Right lung (tissue), 2 donors: ENCODE measurements at regions not wholly inside any gene's neighbourhood (a gene's known extent, or its start where the extent isn't known, plus 50 kb on each side); places are given as distances from the start of the nearest gene placed in this dataset.
"Not testable (repeated sequence)": the region's sequence is repeated elsewhere in the genome, so short reads cannot be mapped to it uniquely, and the experiment has no call there.

Experiments
- DNase-seq, 2 donors: peaks; one replicate each; pipeline ENCODE4 v3.0.0-alpha.2; 2013

- no peak for DNase-seq
Observed at GRCh38 chr12:32010631-32011336, 51.6 kb downstream of the RESF1 start.

GRCh38 chr12:32012249-32012785, 53.1 kb downstream of the RESF1 start:
- no peak for DNase-seq

GRCh38 chr12:32015036-32015435, 55.8 kb downstream of the RESF1 start:
- DNase-seq, result no peak

DNA sequence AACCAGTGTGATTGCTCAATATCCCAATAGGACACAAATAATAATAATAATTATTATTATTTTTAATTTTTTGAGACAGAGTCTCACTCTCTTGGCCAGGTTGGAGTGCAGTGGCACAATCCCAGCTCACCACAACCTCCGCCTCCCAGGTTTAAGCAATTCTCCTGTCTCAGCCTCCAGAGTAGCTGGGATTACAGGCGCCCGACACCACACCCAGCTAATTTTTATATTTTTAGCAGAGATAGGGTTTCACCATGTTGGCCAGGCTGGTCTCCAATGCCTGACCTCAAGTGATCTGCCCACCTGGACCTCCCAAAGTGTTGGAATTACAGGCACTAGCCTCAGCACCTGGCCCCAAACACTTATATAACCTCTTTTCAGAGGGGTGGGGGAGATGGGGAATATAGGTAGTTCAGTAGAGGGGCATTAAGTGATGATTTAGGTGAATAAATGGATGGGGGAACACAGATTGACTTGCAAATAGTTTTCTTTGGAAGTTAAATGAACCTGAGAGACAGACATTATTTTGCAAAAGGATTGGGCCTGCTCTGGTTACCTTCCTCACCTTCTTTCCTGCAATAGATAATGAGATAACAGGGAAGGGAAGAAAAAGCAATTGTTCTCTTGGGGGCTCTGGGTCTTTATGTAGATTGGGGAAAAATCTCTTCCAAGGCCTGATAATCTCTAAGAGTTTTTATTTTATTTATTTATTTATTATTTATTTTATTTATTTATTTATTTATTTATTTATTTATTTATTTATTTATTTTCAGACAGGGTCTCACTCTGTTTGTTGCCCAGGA, 57.7 kb downstream of the RESF1 start:
- DNase-seq, result no peak

DNA sequence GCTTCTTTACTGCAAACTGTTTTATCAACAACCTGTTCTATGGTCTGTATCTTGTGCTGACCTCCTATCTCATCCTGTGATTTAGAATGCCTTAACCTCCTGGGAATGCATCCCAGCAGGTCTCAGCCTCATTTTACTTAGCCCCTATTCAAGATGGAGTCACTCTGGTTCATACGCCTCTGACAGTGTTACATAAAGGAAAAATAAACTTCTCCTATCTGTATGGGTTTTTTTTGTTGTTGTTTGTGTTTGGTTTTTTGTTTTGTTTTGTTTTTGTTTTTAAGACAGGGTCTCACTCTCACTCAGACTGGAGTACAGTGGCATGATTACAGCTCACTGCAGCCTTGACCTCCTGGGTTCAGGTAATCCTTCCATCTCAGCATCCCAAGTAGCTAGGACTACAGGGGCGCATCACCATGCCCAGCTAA, 62.1 kb downstream of the RESF1 start:
- no peak for DNase-seq

DNA sequence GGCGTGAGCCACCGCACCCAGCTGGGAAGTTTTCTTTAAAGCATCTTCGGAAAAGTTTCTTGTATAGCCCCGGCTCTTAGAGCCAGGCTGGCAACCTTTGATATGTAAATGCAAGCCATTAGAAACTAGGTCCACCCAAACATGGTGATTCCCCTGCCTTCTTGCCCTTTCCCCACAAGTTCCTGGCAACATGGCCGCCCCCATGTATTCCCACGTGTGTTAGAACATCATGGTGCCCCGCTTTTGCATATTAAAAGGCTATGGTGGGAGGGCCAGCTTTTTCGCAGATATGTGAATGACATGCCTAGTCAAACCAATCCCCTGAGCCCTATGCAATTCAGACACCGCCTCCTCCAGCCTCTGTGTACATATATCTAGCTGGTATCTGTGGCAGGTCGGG, 63.2 kb downstream of the RESF1 start:
- DNase-seq, result not testable (repeated sequence)

DNA sequence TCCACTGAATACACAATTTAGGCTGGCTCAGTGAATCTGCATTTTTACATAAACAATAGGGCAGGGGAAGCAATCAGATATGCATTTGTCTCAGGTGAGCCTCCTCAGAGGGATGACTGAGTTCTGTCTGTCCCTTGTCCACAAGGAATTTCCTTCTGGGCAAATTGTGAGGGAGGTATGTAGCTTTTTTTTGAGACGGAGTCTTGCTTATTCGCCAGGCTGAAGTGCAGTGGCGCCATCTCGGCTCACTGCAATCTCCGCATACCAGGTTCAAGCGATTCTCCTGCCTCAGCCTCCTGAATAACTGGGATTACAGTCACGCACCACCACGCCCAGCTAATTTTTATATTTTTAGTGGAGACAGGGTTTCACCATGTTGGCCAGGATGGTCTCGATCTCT, 64.6 kb downstream of the RESF1 start:
- not testable (repeated sequence) for DNase-seq

- DNase-seq, result peak in 1 of 2 donors; percentile 13
Observed at GRCh38 chr12:32024884-32025592, 65.8 kb downstream of the RESF1 start.

DNA sequence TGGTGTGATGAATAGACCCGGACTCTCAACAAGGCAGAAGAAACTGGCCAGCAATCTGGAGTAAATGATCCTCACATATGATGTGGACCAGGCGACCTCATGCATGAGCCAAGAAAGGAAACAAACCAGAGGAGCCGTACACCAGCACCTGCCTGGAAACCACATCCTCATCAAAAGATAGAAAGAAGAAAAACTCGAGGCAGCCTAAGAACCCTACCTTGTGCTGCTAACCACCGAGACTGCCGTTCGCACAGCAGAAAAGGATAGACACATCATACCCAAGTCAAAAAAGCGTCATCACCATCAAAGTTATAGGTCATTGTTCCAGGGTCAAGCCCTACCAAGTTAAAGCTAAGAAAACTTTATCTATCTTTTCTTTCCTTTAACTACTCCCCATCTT, 66.7 kb downstream of the RESF1 start:
- DNase-seq, result no peak

DNA sequence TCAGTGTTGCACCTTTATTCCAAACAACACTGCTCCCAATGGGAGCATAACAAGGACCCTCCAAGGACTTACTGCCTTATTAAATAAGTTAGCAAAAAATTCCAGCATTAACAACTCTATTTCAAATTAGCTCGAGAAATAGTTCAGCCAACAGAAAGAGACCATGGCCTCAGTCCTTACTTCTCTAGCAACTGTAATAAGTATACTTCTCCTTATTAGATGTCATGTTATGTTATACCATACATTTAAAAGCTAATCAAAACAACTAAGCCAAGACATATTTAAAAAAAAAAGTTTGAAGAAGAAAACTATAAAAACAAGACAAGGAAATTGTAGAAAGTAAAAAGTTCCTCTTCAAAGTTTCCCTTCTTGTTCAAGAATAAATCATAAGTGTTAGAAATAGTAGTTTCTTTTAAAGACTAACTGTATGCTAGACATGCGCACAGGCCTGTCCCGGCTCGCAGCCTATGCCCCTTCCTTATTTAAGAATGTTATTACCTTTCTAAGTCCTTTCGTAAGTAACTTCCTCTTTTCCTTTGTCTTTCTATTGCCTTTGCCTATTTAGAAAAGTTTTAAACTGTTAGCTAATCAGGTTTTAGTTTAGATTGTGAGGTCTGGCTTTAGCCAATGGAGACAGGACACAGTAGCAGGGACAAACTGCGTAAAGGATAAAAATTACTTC, 68.6 kb downstream of the RESF1 start:
- DNase-seq, result no peak

DNA sequence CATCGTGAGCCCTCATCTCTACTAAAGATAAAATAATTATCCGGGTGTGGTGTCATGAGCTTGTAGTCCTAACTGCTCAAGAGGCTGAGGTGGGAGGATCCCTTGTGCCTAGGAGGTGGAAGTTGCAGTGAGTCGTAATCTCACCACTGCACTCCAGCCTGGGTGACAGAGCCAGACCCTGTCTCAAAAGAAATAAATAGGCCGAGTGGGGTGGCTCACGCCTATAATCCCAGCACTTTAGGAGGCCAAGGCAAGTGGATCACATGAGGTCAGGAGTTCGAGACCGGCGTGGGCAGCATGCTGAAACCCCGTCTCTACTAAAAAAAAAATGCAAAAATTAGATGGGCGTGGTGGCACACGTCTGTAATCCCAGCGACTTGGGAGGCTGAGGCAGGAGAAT, 70.9 kb downstream of the RESF1 start:
- no peak for DNase-seq

DNA sequence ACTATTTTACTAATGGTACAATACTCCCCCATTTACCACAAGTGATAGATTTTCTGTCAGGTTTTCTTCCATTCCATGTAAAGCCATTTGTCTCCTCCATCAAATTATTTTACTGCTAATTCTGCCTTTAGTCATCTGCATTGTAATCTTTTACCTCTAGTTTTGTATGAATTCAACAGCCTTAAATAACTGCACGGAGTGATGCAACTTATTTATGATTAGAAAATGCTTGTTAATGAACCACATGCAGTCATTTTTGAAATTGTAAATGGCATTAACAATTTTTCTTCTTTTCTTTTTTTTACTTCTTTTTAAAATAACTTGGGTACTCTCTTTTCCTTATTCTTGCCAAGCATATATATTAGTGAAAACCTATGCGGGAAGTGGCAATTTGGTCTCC, 71.5 kb downstream of the RESF1 start:
- DNase-seq, result no peak

GRCh38 chr12:32031109-32031508, 71.9 kb downstream of the RESF1 start:
- DNase-seq, result no peak

- peak in 1 of 2 donors; percentile 29 for DNase-seq
Observed at GRCh38 chr12:32032205-32032810, 73.1 kb downstream of the RESF1 start.

- DNase-seq, result no peak
Observed at GRCh38 chr12:32033406-32033805, 73.2 kb upstream of the BICD1 start.

DNA sequence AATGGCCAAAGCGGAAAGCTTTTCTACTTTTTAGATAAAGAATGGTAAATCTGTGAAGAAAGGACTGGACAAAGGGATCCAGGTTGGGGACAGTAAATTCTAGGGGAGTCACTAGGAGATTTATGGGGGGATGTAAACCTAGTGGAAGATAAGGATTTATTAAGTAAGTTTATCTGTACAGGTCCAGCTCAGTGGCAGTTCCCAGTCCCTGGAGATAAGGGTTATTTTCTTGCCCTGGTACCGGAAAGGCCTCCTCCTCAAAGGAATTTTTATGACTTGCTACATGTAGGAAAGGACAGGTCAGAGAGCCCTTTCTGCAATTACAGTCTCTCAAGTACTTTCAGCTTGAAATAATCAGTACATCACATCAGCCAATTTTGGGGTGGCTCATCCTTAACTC, 72.6 kb upstream of the BICD1 start:
- no peak for DNase-seq

DNA sequence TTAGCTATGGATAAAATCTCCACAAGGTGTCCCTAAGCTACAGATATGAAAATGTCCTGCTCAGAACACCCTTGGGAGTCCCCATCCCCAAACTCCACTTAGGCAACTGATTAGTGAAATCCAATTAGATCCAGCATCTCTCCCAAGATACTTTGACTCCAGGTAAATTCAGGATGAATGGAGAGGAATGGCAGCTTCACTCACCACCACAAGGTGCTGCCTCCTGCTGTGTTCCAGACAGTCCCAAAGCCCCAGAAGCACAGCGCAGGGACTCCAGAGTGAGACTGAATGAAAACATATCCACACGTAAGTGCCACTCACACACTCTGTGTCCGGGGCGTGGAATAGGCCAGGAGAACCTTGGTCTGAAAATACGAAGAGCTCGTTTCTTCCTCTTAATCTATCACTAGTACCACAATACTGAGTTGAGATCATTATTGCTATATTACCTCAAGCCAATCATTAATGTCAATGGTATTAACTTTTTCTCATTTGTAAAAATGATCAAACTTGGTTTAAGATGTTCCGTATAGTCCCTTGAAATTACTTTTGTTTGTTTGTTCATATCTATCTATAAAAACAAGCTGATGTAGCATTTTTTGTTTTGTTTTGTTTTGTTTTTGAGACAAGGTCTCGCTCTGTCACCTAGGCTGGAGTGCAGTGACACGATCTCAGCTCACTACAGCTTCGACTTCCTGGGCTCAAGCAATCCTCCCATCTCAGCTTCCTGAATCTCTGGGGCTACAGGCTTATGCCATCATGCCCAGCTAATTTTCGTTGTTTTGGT, 70.0 kb upstream of the BICD1 start:
- no peak for DNase-seq

DNA sequence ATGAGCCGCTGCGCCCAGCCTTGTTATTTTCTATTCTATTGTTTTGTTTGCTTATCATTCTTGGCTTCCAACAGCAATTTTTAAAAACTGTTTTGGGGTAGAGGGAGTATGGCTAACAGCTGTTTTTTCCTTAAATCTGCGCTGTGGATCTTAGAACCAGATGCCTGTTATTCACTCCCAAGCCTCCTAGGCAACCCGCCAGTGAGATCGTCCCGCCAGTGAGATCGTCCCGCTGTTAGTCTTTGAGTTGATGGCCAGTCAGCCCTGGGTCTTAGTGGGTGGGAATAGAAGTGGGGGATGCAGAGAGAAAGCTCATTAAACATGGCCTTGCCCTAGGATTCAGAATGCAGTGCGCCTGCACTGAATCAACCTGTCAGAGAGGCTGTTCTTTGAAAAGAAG, 67.3 kb upstream of the BICD1 start:
- DNase-seq, result peak; percentile 83 to 87

- no peak for DNase-seq
Observed at GRCh38 chr12:32039917-32040575, 66.6 kb upstream of the BICD1 start.
